ENCODE measurements at regions not wholly inside any gene's neighbourhood (a gene's known extent, or its start where the extent isn't known, plus 50 kb on each side); places are given as distances from the start of the nearest gene placed in this dataset.

- no peaks in the 10 kb centered on the region for H3K9me3 ChIP-seq (ENCODE audit: control insufficient read depth in 1 of 2, insufficient read depth in 1 of 2, low read depth in 1 of 2, low read length in 2 of 2)
- no peaks in the 10 kb centered on the region for H4K20me1 ChIP-seq (ENCODE audit: insufficient read depth)
- RAD21 ChIA-PET (ENCODE audit: low non-redundant PET in 1 of 2, low total read pairs in 2 of 2, uncharacterized antibody in 2 of 2, unreplicated experiment in 2 of 2), result no interaction called here
- no peak for DNase-seq (ENCODE audit: low read depth, low spot score)
- intact Hi-C loops (cut with micrococcal nuclease), result no loop called here
- no peak overlapping the region for H2AFZ ChIP-seq (ENCODE audit: low read depth, low read length, poor library complexity, severe bottlenecking)
- no peak overlapping the region for H3K9ac ChIP-seq (ENCODE audit: low read length)
- H3K36me3 ChIP-seq (ENCODE audit: control insufficient read depth in 1 of 2, insufficient read depth in 2 of 2, low read length in 2 of 2), result no peaks in the 10 kb centered on the region
- no peaks in the 10 kb centered on the region for H3K4me1 ChIP-seq (ENCODE audit: control insufficient read depth in 1 of 2, insufficient read depth in 2 of 2, low read length in 2 of 2)
- POLR2A ChIA-PET, result no interaction called here
- H3K4me3 ChIP-seq (replicated peaks in 1 of 2; ENCODE audit: low read depth in 1 of 2, low read length in 2 of 2), result no peak overlapping the region
- no TSS peak for BruUV-seq (replicated peaks)
- no peak overlapping the region for H3K27ac ChIP-seq (ENCODE audit: low read depth, low read length)
- H3K9me2 ChIP-seq (ENCODE audit: insufficient read depth), result no peaks in the 10 kb centered on the region
- no peaks in the 10 kb centered on the region for H3K79me2 ChIP-seq (ENCODE audit: insufficient read depth, low read length)
- TF ChIP-seq ATF3 (IDR thresholded peaks at IDR 0.05), result no peak
- TF ChIP-seq ZBTB33 (IDR thresholded peaks at IDR 0.05; ENCODE audit: extremely low read depth, insufficient replicate concordance, low read length), result no peak
- TF ChIP-seq TCF7L2 (IDR thresholded peaks at IDR 0.05; ENCODE audit: borderline replicate concordance, extremely low read depth, insufficient read depth, insufficient read length), result no peak
- ATAC-seq, result no peak
- no peaks in the 10 kb centered on the region for H3K27me3 ChIP-seq (ENCODE audit: insufficient read depth, low read length)
- CTCF ChIA-PET, result no interaction called here
- H3K4me2 ChIP-seq (ENCODE audit: low read length), result no peak overlapping the region
Observed at GRCh38 chr1:201688514-201688913, 140.4 kb upstream of the IPO9 start.

GRCh38 chr1:201689647-201690046, 139.3 kb upstream of the IPO9 start:
- no peaks in the 10 kb centered on the region for H3K36me3 ChIP-seq (ENCODE audit: control insufficient read depth in 1 of 2, insufficient read depth in 2 of 2, low read length in 2 of 2)
- no peak overlapping the region for H3K4me2 ChIP-seq (ENCODE audit: low read length)
- no peak for DNase-seq (ENCODE audit: low read depth, low spot score)
- ATAC-seq, result no peak
- no peak for TF ChIP-seq CBX3 (IDR thresholded peaks at IDR 0.05; ENCODE audit: low read depth)
- TF ChIP-seq SRF (IDR thresholded peaks at IDR 0.05; ENCODE audit: low read depth), result no peak
- no peak for TF ChIP-seq MAX (IDR thresholded peaks at IDR 0.05)
- TF ChIP-seq TCF7L2 (IDR thresholded peaks at IDR 0.05; ENCODE audit: borderline replicate concordance, extremely low read depth, insufficient read depth, insufficient read length), result no peak
- no peak for TF ChIP-seq EZH2 (IDR thresholded peaks at IDR 0.05)
- no peak for TF ChIP-seq YY1 (IDR thresholded peaks at IDR 0.05; ENCODE audit: extremely low read depth, insufficient replicate concordance, low read depth, low read length)
- TF ChIP-seq FOSL1 (IDR thresholded peaks at IDR 0.05; ENCODE audit: low read depth), result no peak
- no peak for TF ChIP-seq POLR2AphosphoS5 (IDR thresholded peaks at IDR 0.05; ENCODE audit: low read depth, low read length)
- TF ChIP-seq ELF1 (IDR thresholded peaks at IDR 0.05; ENCODE audit: borderline replicate concordance, low read depth), result no peak
- TF ChIP-seq RAD21 (IDR thresholded peaks at IDR 0.05; ENCODE audit: low read depth), result no peak
- no peak overlapping the region for H3K4me3 ChIP-seq (replicated peaks in 1 of 2; ENCODE audit: low read depth in 1 of 2, low read length in 2 of 2)
- no TSS peak for BruUV-seq (replicated peaks)
- H3K9me3 ChIP-seq (ENCODE audit: control insufficient read depth in 1 of 2, insufficient read depth in 1 of 2, low read depth in 1 of 2, low read length in 2 of 2), result no peaks in the 10 kb centered on the region
- ChIA-PET CTCF (no interaction called here), RAD21 (ENCODE audit: low non-redundant PET in 1 of 2, low total read pairs in 2 of 2, uncharacterized antibody in 2 of 2, unreplicated experiment in 2 of 2) (no interaction called here), POLR2A (no interaction called here)
- H3K9ac ChIP-seq (ENCODE audit: low read length), result no peak overlapping the region
- H3K27ac ChIP-seq (ENCODE audit: low read depth, low read length), result no peak overlapping the region
- no peaks in the 10 kb centered on the region for H3K27me3 ChIP-seq (ENCODE audit: insufficient read depth, low read length)
- no peak overlapping the region for H2AFZ ChIP-seq (ENCODE audit: low read depth, low read length, poor library complexity, severe bottlenecking)
- H3K9me2 ChIP-seq (ENCODE audit: insufficient read depth), result no peaks in the 10 kb centered on the region
- H3K79me2 ChIP-seq (ENCODE audit: insufficient read depth, low read length), result no peaks in the 10 kb centered on the region
- H4K20me1 ChIP-seq (ENCODE audit: insufficient read depth), result no peaks in the 10 kb centered on the region
- H3K4me1 ChIP-seq (ENCODE audit: control insufficient read depth in 1 of 2, insufficient read depth in 2 of 2, low read length in 2 of 2), result no peaks in the 10 kb centered on the region
- intact Hi-C loops (cut with micrococcal nuclease), result no loop called here
